GDM1 (cell line): ENCODE measurements at regions not wholly inside any gene's neighbourhood (a gene's known extent, or its start where the extent isn't known, plus 50 kb on each side); places are given as distances from the start of the nearest gene placed in this dataset.
"Not testable (repeated sequence)": the region's sequence is repeated elsewhere in the genome, so short reads cannot be mapped to it uniquely, and the experiment has no call there.

ENCODE experiments used
- DNase-seq: peaks from one replicate; lab custom pipeline; 2025; lab: John Stamatoyannopoulos, UW

- no peak for DNase-seq
Observed at GRCh38 chr5:124126504-124127217, 614.7 kb downstream of the CSNK1G3 start.

GRCh38 chr5:124124711-124125229, 612.8 kb downstream of the CSNK1G3 start:
- no peak for DNase-seq

GRCh38 chr5:124121198-124121597, 609.2 kb downstream of the CSNK1G3 start:
- DNase-seq, result no peak

- no peak for DNase-seq
Observed at GRCh38 chr5:124114911-124115310, 602.9 kb downstream of the CSNK1G3 start.

DNA sequence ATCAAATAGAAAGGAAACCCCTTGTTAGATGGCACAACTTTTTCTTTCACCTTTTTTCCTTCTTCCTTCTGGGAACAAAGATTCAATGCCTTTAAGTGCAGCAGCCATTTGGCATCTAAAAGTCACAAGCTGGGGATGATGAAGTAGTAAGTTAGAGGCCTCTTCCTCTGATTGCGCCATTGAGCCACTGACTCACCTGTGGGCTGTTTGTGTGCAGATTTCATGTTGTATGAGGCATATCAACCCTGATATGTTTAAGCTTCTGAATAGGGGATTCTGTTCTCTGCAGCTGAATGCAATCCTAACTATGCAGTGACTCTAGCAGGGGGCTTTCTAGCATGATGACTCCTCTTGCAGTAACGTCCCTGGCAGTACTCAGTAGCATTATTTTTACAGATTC, 599.9 kb downstream of the CSNK1G3 start:
- DNase-seq, result no peak

- DNase-seq, result no peak
Observed at GRCh38 chr5:124110942-124111341, 599.0 kb downstream of the CSNK1G3 start.

- no peak for DNase-seq
Observed at GRCh38 chr5:124105326-124105725, 593.3 kb downstream of the CSNK1G3 start.

DNA sequence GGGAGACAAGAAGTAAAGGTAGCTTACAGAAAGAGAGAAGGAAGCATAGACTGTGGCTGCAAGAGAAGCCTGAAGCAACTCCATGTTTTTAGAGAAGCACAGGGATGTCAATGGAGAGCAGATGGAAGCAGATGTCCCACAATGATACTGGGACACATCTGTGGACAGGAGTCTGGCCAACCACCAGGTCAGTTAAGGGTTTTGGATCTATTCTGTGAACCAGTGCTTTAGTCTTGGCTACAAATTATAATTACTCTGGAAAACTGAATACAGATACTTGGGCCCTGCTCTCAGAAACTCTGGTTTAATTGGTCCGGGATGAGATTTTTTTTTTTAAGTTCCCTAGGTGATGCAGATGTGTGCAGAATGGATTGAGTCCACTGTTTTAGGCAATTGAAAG, 592.8 kb downstream of the CSNK1G3 start:
- no peak for DNase-seq

DNA sequence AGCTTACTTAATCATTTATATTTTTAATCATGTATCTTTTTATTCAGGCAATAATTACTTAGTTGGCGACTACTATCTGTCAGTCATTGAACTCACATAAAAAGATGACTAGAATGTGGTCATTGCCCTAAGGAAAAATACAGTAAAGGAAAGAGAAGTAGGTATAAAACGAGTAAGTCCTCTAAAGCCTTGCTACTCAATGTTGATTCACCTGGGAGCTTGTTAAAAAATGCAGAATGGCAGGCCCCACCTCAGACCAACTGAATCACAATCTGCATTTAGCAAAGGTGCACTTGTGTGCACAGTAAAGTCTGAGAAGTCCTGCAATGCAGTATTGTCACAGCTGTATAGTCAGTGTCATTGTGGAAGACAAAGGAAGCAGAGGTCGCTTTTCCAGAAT, 592.4 kb downstream of the CSNK1G3 start:
- DNase-seq, result no peak

- DNase-seq, result no peak
Observed at GRCh38 chr5:124103671-124104070, 591.7 kb downstream of the CSNK1G3 start.

GRCh38 chr5:124103056-124103455, 591.1 kb downstream of the CSNK1G3 start:
- not testable (repeated sequence) for DNase-seq

DNA sequence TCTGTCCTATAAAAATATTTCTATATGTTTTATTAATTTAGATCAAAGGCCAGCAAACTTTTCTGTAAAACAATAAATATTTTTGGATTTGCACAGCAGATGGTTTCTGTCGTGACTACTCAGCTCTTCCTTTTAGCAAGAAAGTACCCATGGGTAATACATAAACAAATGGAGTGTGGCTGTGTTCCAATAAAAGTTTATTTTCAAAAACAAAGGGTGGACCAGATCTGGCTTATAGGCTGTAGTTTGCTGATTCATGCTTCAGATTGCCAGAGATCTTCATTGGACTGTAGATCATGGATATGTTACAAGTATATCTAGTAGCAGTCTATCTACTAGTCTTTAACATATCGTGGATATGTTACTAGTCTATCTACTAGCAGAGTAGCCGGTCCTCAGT, 590.5 kb downstream of the CSNK1G3 start:
- no peak for DNase-seq

DNA sequence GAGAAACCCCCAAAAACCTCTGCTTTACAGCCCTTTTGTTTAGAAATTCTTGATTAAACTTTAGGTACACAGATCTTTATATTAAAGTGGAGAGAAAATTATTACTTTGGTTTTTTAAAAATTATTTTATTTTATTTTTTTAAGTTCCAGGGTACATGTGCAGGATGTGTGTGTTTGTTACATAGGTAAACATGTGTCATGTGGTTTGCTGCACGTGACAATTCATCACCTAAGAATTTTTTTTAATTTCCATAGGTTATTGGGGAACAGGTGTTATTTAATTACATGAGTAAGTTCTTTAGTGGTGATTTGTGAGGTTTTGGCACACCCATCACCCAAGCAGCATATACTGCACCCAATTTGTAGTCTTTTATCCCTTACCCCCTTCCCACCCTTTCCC, 581.7 kb downstream of the CSNK1G3 start:
- DNase-seq, result no peak

DNA sequence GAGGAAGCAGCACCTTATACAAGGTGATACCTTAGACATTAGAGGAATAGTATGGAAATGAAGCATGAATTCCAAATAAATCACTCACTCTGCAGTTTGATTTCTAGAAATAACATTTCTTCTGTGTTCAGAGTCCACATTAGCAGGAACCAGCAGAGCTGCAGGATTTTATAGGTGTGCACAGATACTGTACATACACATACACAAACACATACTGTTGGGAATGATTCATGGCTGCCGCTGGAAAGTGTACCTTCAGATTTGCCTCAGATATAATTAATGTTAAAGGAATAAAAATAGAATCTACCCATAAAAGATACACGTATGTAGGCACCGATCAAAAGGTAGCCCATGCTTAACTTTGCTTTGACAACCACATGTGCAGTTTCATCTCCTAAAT, 578.1 kb downstream of the CSNK1G3 start:
- DNase-seq, result no peak

DNA sequence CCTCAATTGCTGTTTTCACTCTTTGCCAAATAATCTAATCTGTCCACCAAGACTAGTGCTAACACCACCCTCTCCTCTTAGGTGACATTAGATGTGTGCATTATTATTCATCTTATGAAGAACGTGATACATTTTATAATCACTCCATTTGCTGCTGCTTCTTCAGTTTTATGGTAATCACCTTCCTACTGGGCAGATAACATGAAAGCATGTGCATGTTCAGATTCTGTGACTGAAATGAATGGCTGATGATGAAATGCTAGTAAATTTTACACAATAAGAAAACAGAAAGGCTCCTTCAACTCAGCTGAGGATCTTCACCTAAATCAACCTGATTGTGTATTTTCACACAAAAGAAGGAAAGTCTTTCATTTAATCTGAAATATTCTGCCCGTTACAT, 577.6 kb downstream of the CSNK1G3 start:
- no peak for DNase-seq

DNA sequence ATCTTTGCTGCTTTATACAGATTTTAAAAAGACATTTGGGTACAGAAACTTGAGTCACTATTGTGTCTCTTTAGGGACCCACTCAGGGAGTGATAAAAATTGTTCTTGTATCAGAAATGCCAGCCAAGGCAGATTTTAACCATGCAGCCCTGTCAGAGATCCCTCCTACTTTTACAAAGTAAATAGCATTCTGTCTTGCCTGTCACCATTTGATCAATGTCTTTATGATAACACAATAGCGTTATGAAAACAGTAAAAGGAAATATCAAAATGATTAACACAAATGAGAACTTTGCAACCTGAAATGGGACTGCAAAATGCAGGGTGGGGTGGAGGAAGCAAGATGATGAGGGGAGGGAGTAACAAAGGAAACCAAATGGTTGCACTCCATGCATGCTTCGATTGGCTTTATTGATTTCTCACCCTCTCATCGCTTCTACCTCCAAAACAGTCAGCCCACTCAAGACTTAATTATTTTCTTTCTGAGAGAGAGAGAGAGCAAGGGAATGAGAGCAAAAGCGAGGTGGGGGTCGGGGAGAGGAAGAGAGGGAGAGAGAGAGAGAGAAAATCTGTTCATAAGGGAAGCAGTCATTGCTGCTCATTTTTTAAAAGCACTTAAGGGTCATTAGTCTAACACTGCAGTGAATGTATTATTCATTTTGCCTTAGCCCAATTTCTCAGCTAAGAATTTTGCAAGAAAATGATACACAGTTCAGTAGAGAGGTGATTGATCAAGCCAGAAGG, 576.5 kb downstream of the CSNK1G3 start:
- DNase-seq, result no peak

GRCh38 chr5:124087752-124088151, 575.8 kb downstream of the CSNK1G3 start:
- DNase-seq, result no peak

GRCh38 chr5:124080256-124080655, 568.3 kb downstream of the CSNK1G3 start:
- no peak for DNase-seq

DNA sequence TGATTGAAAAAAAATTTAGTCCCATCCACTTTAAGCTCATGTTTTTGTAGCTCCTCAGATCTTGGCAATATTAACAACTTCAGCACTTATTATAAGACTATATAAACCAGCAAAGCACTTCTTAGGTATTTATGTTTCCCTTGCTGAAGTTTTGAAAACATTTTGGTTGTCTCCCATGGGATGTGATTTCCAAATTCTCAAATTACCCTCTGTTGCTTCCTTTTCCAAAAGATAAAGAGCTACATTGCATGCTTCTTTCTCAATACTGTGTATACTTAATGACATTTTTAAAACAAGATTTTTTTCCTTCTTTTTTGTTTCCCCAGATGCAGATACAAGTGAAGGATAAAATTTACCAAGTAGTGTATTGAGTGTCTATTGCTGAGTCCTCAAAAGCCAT, 567.1 kb downstream of the CSNK1G3 start:
- DNase-seq, result no peak

GRCh38 chr5:124074500-124074899, 562.5 kb downstream of the CSNK1G3 start:
- no peak for DNase-seq

GRCh38 chr5:124072570-124072969, 560.6 kb downstream of the CSNK1G3 start:
- no peak for DNase-seq

DNA sequence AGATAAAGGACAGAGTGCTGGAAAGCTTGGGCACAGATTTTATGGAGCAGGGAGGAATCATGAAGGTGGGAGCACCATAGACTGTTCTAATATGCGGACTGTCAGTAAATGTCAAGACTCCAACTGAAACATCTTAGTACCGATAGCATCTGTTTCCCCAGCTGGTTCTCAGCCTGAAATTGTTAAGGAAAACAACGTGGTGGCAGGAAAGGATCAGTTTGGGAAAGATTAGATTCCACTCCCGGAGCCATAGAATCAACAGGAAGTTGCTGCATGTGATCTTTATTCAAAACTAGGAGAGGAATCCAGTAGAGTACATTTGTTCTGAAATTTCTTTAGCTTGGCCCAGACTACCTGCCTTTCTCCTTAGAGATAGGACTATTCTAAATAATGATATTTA, 559.1 kb downstream of the CSNK1G3 start:
- DNase-seq, result no peak

DNA sequence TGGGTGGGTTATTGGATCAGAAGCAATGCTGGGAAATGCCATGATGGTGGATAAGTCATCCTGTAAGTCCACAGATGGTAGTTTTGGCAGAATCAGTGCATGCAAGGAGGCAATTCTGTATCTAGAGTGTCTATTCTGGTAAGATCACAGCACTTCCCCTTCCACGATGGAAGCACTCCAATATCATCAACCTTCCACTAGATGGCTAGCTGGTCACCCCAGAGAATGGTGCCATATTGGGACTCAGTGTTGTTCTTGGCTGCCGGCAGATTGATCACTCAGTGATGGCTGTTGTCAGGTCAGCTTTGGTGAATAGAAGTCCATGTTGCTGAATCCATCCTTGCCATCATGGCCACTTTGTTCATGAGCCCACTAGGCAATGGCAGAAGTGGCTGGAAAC, 553.5 kb downstream of the CSNK1G3 start:
- DNase-seq, result no peak

DNA sequence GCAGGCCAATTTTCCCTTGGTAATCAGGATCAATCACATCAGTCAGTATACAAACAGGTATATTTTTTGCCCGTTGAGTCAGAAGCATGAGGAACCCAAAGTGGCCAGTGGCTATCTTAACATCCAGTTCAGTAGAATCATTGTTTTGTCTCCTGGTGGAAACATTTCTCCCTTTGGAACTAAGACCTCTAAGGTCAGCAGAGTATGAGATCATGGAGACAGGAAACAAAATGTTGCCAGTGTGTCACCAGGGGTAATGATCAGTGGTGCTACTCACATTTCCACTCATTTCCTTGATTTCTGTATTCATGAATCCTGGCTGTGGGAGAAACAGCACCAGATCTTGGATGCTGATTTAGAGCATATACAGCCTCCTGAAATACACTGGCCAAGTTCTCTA, 553.0 kb downstream of the CSNK1G3 start:
- DNase-seq, result no peak
